ENCODE measurements at regions not wholly inside any gene's neighbourhood (a gene's known extent, or its start where the extent isn't known, plus 50 kb on each side); places are given as distances from the start of the nearest gene placed in this dataset.
A peak's percentile ranks its signal among the peaks of the same experiment; 100 is the strongest.
"Not testable (repeated sequence)": the region's sequence is repeated elsewhere in the genome, so short reads cannot be mapped to it uniquely, and the experiment has no call there.

DNA sequence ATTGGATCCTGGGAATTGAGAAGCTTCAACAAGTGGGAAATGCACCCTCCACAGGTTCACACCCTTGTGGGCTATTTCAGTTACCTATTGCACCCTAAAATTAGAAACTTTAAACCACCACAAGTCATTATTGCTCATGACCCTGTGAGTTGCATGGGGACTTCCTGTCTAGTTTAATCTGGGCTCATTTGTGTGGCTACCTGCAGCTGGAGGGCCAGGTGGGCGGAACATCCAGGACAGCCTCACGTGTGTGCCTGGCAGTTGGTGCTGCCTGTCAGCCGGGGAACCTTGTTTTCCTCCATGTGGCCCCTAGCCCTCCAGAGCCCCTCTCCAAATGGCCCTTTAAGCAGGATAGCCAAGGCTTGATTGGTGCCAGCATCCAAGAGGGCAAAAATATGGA is 128.5 kb upstream of the ROPN1B start:
- H3K27me3 ChIP-seq (ENCODE audit: low read length); H3F3A ChIP-seq (ENCODE audit: low read length, unreplicated experiment); H4K20me1 ChIP-seq (ENCODE audit: low read length); H2AFZ ChIP-seq (ENCODE audit: low read length); H3K4me1 ChIP-seq (ENCODE audit: insufficient read depth, low read length); H3K9me2 ChIP-seq (replicated peaks; ENCODE audit: low read length); CTCF ChIA-PET; POLR2A ChIA-PET (ENCODE audit: unreplicated experiment); H3K4me2 ChIP-seq (ENCODE audit: low read length); H3K9ac ChIP-seq (ENCODE audit: low read length); H3K9me3 ChIP-seq (ENCODE audit: low read length); ATAC-seq; DNase-seq; intact Hi-C loops (cut with micrococcal nuclease); H3K79me2 ChIP-seq (ENCODE audit: low read length); H3K4me3 ChIP-seq (ENCODE audit: low read length); BruUV-seq (replicated peaks); H3K36me3 ChIP-seq (ENCODE audit: low read depth, low read length); H3K27ac ChIP-seq (ENCODE audit: low read length): not testable (repeated sequence)

DNA sequence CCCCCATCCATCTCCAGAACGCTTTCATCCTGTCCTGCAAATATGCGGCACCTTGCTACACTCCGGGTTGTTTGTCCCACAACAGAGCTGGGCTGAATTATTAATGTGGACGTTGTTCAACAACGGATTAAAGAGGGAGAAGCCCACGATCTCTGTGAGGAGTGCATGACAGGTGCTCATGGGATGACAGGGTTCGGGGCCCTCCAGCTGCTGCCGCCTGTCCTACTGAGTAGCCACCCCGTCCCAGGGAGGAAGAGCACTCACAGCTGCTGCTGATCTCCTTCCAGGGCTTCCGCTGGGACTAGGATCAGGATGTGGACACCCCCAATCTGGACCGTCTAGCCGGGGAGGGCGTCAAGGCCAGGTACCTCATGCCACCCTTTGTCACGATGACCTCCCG is 121.0 kb upstream of the ROPN1B start:
- not testable (repeated sequence) for BruUV-seq (replicated peaks)

DNA sequence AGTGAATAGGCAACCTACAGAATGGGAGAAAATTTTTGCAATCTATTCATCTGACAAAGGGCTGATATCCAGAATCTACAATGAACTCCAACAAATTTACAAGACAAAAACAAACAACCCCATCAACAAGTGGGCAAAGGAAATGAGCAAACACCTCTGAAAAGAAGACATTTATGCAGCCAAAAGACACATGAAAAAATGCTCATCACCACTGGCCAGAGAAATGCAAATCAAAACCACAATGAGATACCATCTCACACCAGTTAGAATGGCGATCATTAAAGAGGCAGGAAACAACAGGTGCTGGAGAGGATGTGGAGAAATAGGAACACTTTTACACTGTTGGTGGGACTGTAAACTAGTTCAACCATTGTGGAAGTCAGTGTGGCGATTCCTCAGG is 114.0 kb upstream of the ROPN1B start:
- H3K4me1 ChIP-seq (ENCODE audit: insufficient read depth, low read length); H2AFZ ChIP-seq (ENCODE audit: low read length); intact Hi-C loops (cut with micrococcal nuclease); ATAC-seq; H3K27ac ChIP-seq (ENCODE audit: low read length); H3F3A ChIP-seq (ENCODE audit: low read length, unreplicated experiment); H4K20me1 ChIP-seq (ENCODE audit: low read length); H3K9ac ChIP-seq (ENCODE audit: low read length); H3K9me2 ChIP-seq (replicated peaks; ENCODE audit: low read length); H3K27me3 ChIP-seq (ENCODE audit: low read length); H3K4me3 ChIP-seq (ENCODE audit: low read length); H3K9me3 ChIP-seq (ENCODE audit: low read length); POLR2A ChIA-PET (ENCODE audit: unreplicated experiment); H3K36me3 ChIP-seq (ENCODE audit: low read depth, low read length); DNase-seq; BruUV-seq (replicated peaks); H3K79me2 ChIP-seq (ENCODE audit: low read length); CTCF ChIA-PET; H3K4me2 ChIP-seq (ENCODE audit: low read length): not testable (repeated sequence)

More for the DNA sequence above, 121.0 kb upstream of the ROPN1B start:
- H3K79me2 ChIP-seq (ENCODE audit: low read length); ATAC-seq; H3K9me3 ChIP-seq (ENCODE audit: low read length); H3K27me3 ChIP-seq (ENCODE audit: low read length); POLR2A ChIA-PET (ENCODE audit: unreplicated experiment); H3K4me2 ChIP-seq (ENCODE audit: low read length); H3K36me3 ChIP-seq (ENCODE audit: low read depth, low read length); CTCF ChIA-PET; H2AFZ ChIP-seq (ENCODE audit: low read length); H3K4me1 ChIP-seq (ENCODE audit: insufficient read depth, low read length); H3K4me3 ChIP-seq (ENCODE audit: low read length); intact Hi-C loops (cut with micrococcal nuclease); H4K20me1 ChIP-seq (ENCODE audit: low read length); H3F3A ChIP-seq (ENCODE audit: low read length, unreplicated experiment); H3K9me2 ChIP-seq (replicated peaks; ENCODE audit: low read length); H3K27ac ChIP-seq (ENCODE audit: low read length); DNase-seq; H3K9ac ChIP-seq (ENCODE audit: low read length): not testable (repeated sequence)

DNA sequence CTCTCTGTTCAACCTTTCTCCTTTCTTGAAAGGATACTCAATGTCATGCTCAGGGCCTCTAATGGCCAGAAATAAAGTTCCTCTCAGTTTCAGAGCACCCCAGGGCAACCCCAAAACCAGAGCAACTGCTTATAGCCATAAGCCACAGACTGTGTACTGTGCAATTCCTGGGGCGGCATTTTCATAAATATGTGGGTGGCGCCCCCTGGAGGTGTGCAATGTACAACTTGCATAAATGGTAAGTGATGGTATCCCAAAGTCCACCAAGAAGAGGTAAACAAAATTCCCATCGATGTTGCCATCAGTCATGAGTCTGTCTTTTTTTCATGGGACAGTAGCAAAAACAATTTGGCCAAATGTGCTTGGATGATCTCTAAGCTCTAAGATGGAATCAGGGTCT is 108.4 kb upstream of the ROPN1B start:
- ATAC-seq; H3K36me3 ChIP-seq (ENCODE audit: low read depth, low read length); POLR2A ChIA-PET (ENCODE audit: unreplicated experiment); H4K20me1 ChIP-seq (ENCODE audit: low read length); intact Hi-C loops (cut with micrococcal nuclease); DNase-seq; H3K27me3 ChIP-seq (ENCODE audit: low read length); H3K4me1 ChIP-seq (ENCODE audit: insufficient read depth, low read length); H3K27ac ChIP-seq (ENCODE audit: low read length); H3K9me3 ChIP-seq (ENCODE audit: low read length); CTCF ChIA-PET; BruUV-seq (replicated peaks); H3F3A ChIP-seq (ENCODE audit: low read length, unreplicated experiment); H3K4me3 ChIP-seq (ENCODE audit: low read length); H3K9me2 ChIP-seq (replicated peaks; ENCODE audit: low read length); H3K79me2 ChIP-seq (ENCODE audit: low read length); H2AFZ ChIP-seq (ENCODE audit: low read length); H3K9ac ChIP-seq (ENCODE audit: low read length); H3K4me2 ChIP-seq (ENCODE audit: low read length): not testable (repeated sequence)
- TF ChIP-seq, protein P1, sequence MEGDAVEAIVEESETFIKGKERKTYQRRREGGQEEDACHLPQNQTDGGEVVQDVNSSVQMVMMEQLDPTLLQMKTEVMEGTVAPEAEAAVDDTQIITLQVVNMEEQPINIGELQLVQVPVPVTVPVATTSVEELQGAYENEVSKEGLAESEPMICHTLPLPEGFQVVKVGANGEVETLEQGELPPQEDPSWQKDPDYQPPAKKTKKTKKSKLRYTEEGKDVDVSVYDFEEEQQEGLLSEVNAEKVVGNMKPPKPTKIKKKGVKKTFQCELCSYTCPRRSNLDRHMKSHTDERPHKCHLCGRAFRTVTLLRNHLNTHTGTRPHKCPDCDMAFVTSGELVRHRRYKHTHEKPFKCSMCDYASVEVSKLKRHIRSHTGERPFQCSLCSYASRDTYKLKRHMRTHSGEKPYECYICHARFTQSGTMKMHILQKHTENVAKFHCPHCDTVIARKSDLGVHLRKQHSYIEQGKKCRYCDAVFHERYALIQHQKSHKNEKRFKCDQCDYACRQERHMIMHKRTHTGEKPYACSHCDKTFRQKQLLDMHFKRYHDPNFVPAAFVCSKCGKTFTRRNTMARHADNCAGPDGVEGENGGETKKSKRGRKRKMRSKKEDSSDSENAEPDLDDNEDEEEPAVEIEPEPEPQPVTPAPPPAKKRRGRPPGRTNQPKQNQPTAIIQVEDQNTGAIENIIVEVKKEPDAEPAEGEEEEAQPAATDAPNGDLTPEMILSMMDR (conservative IDR thresholded peaks at IDR 0.05; ENCODE audit: low read depth, low read length), result peak; percentile 35; the same call in 1 of the 2 replicates

DNA sequence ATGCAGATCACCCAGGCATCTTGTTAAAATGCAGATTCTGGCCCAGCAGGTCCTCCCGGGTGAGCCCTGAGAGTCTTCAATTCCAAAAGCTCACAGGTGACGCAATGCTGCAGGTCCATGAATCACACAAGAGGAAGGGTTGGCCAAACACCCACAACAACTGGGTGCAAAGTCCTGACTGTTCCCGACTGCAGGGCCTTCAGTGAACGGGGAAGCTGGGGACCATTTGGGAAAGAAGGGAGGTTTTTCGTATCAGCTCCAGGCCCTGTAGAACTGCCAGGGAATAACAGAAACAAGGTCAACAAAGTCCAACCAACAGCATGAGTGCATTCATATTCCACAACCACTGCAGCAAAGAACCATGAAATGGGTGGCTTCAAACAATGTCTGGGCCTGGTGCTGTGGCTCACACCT is 106.1 kb upstream of the ROPN1B start:
- ATAC-seq; CTCF ChIA-PET; H3K27ac ChIP-seq (ENCODE audit: low read length); H3K4me2 ChIP-seq (ENCODE audit: low read length); POLR2A ChIA-PET (ENCODE audit: unreplicated experiment); H3K9me2 ChIP-seq (replicated peaks; ENCODE audit: low read length); H3K4me1 ChIP-seq (ENCODE audit: insufficient read depth, low read length); H3K79me2 ChIP-seq (ENCODE audit: low read length); H3K27me3 ChIP-seq (ENCODE audit: low read length); intact Hi-C loops (cut with micrococcal nuclease); H3K9me3 ChIP-seq (ENCODE audit: low read length); H3K4me3 ChIP-seq (ENCODE audit: low read length); H4K20me1 ChIP-seq (ENCODE audit: low read length); H3F3A ChIP-seq (ENCODE audit: low read length, unreplicated experiment); BruUV-seq (replicated peaks); H3K36me3 ChIP-seq (ENCODE audit: low read depth, low read length); H3K9ac ChIP-seq (ENCODE audit: low read length); H2AFZ ChIP-seq (ENCODE audit: low read length): not testable (repeated sequence)
- peak; percentile 2 for DNase-seq

DNA sequence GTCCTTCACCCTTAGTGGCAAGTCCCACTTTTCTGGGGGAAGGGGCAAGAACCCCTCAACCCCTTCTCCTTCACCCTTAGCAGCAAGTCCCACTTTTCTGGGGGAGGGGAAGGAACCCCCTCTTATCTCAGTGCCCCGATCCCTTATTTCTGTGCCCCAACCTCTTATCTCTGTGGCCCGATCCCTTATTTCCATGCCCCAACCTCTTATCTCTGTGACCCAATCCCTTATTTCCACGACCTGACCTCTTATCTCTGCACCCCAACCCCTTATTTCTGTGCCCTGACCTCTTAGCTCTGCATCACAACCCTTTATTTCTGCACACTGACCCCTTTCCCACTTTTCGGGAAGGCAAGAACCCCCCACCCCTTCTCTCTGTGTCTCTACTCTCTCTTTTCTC is 104.4 kb upstream of the ROPN1B start:
- H3K27ac ChIP-seq (ENCODE audit: low read length); DNase-seq; intact Hi-C loops (cut with micrococcal nuclease); H3K27me3 ChIP-seq (ENCODE audit: low read length); CTCF ChIA-PET; POLR2A ChIA-PET (ENCODE audit: unreplicated experiment); BruUV-seq (replicated peaks); H3K9me2 ChIP-seq (replicated peaks; ENCODE audit: low read length); H3K9ac ChIP-seq (ENCODE audit: low read length); H3K9me3 ChIP-seq (ENCODE audit: low read length); ATAC-seq; H3K4me3 ChIP-seq (ENCODE audit: low read length); H3K4me1 ChIP-seq (ENCODE audit: insufficient read depth, low read length); H3F3A ChIP-seq (ENCODE audit: low read length, unreplicated experiment); H2AFZ ChIP-seq (ENCODE audit: low read length); H4K20me1 ChIP-seq (ENCODE audit: low read length); H3K79me2 ChIP-seq (ENCODE audit: low read length); H3K4me2 ChIP-seq (ENCODE audit: low read length); H3K36me3 ChIP-seq (ENCODE audit: low read depth, low read length): not testable (repeated sequence)
